WTC11 (cell line): ENCODE measurements at regions not wholly inside any gene's neighbourhood (a gene's known extent, or its start where the extent isn't known, plus 50 kb on each side); places are given as distances from the start of the nearest gene placed in this dataset.

ENCODE experiments used
- IRF1 ChIP-seq: sonication (generic); formaldehyde crosslinking; IDR thresholded peaks from 2 replicates; pipeline ENCODE4 v1.8.0; 2023; ENCODE audit warnings: missing genetic modification reagents
- MAX ChIP-seq: sonication (generic); formaldehyde crosslinking; IDR thresholded peaks from 2 replicates; pipeline ENCODE4 v1.8.0; 2022; ENCODE audit warnings: mild to moderate bottlenecking, missing genetic modification reagents

- TF ChIP-seq IRF1 (CRISPR knock-in tag), result no peak
- no peak for TF ChIP-seq MAX
These were observed 275.3 kb downstream of the TLE4 start for GRCh38 chr9:79847074-79847473.
